ENCODE measurements at regions not wholly inside any gene's neighbourhood (a gene's known extent, or its start where the extent isn't known, plus 50 kb on each side); places are given as distances from the start of the nearest gene placed in this dataset.

DNA sequence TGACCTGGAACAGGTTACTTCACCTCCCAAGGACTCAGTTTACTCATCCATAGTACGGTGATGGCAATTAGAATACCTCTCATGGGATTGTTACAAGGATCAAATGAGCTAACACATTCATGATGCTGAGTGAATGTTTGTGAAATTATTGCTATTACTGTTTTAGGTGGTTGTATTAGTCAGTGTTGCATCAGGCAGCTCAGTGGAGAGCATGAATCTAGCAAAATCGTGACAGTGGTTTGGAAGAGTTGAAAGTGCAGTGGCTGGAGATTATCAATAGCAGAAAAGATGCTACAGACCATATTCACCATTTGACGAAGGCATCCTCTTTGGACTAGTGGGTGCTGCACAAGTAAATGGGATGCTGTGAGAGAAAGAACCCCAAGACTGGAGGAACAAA, 50.4 kb upstream of the CTNNBL1 start:
- in situ Hi-C loops (cut with HindIII; ENCODE audit: low sequenced_read_pairs), result loop anchor here (5.0 kb wide), 1 partner anchor 64 kb away; no protein-coding TSS in a partner anchor

DNA sequence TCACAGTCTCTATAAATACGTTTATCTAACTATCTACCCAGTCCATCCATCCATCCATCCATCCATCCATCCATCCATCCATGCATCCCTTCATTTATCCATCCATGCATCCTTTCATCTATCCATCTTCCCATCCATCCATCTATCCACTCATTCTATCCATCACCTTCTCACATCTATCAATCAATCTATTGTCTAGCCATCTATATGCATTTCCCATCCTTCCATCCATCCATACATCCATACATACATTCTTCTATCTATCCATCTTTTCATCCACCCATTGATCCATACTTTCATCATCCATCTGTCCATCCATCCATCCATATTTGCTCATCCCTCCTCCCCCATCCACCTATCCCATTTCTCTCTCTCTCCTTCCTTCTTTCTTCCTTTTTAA, 51.6 kb upstream of the CTNNBL1 start:
- in situ Hi-C loops (cut with HindIII; ENCODE audit: low sequenced_read_pairs), result loop anchor here (5.0 kb wide), 1 partner anchor 65 kb away; no protein-coding TSS in a partner anchor

DNA sequence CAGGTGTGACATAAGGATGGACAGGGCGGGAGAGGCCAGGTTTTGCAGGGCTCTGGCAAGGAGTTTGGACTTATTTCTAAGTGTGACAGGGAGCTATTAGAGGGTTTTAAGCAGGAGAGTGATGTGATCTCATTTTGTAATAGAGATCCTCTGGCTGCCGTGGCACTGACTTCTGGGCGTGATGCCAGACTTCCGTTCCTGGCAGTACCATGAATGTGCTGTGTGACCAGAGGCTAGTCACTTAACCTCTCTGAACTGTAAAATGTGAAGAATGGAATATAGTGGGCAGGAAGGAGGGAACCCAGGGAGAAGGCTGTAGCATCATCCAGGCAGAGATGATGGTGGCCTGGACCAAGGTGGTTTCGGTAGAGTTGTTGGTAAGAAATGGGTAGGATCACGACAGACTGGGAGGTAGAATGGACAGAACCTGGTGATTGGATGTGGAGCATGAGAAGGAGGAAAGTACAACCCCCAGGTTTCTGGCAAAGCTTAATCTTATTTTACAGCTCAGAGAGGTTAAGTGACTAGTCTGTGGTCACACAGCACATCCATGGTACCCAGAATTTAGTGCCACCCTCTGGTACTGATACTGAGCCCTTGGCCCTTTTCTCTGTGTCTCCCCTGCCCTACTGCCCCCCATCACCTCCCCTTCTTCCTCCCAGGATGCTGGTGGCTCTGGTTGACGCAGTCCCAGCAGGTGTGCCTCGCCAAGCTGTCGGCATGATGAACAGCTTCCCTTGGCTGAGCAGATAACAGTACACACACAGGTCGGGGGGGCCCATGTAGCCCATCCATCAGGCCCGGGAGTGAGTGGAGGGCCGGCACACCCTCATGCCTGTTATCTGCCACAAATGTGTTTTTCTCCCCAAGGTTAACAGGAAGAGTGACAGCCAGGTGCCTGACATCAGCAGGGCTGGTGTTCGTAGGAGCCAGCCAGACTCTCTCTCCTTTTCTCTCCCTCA, 52.9 kb upstream of the CTNNBL1 start:
- in situ Hi-C loops (cut with HindIII; ENCODE audit: low sequenced_read_pairs), result loop anchor here (5.0 kb wide), 1 partner anchor 66 kb away; no protein-coding TSS in a partner anchor

DNA sequence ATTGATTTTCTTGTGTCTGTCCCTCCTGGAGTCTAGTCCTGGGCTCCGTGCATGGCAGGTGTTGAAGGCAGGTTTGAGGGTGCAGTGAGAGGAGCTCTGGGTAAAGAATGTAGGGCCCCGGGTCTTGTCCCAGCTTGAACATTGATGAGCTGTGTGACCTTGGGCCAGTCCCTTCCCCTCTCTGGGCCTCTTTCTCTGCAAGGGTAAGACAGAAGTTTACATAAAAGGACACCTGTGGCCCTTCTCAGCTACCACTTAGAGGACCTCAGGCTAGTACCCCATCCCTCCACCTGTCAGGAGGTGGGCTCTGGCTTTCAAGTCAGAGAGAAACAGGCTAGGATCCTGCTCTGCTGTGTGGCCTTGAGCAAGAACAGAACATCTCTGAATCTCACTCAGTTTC, 55.3 kb upstream of the CTNNBL1 start:
- in situ Hi-C loops (cut with HindIII; ENCODE audit: low sequenced_read_pairs), result no loop called here

DNA sequence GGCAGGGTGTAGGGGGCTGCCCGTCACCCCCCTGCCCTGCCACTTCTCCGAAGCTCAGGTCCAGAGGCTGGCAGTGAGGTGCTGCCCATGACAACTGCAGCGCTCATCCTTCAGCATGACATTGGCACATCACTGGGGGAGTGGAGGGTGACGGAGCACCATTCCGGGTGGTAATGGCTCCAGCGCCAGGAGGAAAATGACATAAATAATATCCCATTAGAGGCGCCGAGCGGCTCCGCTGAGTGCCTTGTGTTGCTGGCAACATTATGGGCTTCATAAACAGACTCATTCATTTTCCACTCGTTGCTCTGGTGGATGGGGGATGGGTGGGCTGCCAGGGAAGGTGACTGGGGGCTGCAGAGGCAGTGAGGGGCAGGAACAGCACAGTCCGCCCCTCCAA, 56.9 kb upstream of the CTNNBL1 start:
- in situ Hi-C loops (cut with HindIII; ENCODE audit: low sequenced_read_pairs), result no loop called here

DNA sequence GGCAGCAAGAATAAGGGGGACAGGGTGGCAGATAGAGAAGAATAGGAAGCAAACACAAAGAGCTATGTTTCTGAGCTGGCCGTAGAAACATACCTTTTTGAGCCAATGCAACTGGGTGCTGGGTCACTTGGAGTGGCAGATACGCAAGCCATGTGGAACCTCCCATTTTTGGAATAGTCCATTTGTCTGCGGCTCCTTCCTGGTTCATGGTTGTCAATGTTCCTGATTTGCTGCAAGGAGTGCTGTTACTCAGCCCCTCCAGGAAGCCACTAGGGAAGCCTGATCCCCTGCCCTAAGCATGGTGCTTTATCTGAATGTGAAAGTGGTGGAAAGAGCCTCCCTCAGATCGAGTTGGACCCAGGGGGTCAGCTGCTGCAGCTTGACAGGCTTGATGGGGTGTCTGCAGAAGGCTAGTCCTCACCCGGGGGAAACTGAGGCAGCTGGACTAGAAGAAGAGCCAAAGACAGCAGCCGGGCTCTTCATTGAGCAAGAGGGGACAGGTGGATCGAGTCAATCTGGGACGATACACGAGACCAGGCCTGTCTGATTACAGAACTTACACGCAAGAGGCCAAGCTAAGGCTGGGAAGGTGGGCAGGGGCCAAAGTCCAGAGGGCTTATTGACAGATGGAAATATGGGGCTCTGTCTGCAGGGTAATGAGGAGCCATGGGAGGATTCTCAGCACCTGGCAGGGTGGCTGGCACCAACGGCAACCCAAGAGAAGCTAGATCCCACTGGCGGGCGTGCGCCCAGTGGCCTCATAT, 57.4 kb upstream of the CTNNBL1 start:
- in situ Hi-C loops (cut with HindIII; ENCODE audit: low sequenced_read_pairs), result no loop called here

DNA sequence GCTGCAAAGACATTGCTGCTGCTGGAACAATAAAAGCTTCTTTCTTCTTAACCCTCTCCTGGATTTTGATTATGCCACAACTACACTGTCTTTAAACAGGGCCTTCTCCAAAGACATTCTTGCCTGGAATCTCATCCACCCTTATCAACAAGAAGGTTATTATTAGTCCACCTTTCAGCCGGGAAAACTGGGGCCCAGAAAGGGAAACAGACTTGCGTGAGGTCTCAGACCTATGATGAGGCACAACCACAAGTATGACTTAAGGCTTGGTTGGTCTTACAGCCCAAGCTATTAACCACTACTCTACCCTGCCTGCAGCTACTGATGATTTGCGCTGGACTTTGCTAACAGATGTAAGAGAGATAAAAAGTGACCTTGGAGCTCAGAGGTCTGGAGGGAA, 62.8 kb upstream of the CTNNBL1 start:
- in situ Hi-C loops (cut with HindIII; ENCODE audit: low sequenced_read_pairs), result loop anchor here (5.0 kb wide), 2 partner anchors 39 to 41 kb away; no protein-coding TSS in a partner anchor

DNA sequence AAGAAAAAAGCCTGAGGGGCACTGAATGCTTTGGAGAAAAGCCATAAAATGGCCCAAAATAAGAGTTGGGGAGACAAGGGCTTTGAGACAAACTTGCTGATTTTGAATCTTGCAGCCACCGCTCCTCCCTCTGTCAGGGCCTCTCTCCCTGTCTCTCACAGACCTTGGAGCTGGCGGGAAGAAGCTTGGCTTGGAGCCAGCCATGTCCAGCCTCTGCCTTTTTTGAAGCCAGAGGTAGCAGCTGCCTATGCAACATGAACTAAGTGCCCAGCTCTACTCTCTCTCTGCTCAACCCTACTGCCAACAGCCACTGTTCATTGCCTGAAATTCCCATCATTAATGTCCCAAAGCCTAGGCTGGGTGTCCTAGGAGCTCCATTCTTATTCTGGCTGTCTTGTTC, 63.7 kb upstream of the CTNNBL1 start:
- in situ Hi-C loops (cut with HindIII; ENCODE audit: low sequenced_read_pairs), result loop anchor here (5.0 kb wide), 2 partner anchors 38 to 42 kb away; no protein-coding TSS in a partner anchor

DNA sequence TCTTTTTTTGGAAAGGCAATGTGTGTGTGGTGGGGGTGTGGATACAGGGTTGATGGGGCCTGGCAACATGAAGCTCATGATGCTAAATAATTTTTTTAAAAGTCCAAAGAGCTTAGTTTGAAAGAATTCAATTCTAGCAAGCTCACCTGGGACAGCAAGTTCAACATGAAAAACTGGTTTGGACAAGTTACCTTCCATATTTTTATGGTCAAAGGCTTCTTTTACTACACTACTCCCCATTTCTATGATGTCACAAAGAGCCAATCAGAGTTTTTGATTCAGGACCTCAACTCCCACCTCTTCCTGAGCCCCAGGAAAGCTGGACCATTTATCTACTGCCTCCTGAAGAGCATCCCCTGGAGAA, 66.1 kb upstream of the CTNNBL1 start:
- in situ Hi-C loops (cut with HindIII; ENCODE audit: low sequenced_read_pairs), result no loop called here

DNA sequence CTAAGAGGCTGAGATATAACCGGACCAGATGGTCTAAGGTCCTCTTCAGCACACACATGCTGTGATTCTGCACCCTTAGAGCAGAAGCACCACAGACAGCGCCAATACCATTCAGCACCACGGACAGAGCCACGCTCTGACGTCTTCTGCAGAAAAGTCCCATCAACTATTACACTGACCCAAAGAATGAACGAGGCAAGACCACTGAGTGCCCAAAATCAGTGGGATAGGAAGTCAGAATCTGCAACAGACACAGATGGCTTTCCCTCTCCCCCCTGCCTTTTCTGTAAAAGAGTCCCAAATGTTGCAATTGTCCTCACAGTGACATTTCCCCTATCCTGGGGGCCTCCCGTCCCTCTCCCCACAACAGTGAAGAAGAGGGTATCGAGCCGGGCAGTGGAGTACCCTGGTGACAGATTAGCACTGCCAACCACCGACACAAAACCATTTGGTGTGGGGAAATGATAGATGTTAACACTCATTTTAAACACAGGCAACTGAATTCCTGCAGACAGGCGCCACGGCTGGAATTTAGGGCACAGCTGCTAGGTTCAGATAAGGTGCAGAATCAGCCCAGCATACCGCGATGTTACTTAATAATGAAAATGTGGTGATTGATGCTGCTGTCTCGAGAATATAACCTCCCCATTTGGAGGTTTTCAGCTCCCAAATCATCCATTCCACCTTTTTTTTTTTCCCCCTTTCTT, 66.6 kb upstream of the CTNNBL1 start:
- in situ Hi-C loops (cut with HindIII; ENCODE audit: low sequenced_read_pairs), result no loop called here

DNA sequence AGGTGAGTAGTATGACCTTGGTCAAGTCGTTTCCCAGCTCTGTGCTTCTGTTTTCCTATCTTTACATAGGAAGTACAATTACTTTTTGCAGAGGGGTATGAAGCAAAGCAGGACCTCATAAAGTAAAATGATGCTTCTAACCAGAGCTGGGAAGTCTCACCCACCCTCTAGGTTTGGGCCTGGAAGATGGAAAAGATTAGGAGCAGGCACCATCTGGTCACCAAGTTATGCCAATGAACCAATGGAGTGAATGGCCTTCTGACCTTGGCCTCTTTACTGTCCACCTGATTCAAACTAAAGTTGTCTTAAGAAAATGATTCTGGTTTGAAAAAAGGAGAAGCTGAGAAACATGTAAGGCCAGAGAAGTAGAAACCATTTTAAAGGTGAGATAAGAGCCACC, 68.9 kb upstream of the CTNNBL1 start:
- in situ Hi-C loops (cut with HindIII; ENCODE audit: low sequenced_read_pairs), result no loop called here

DNA sequence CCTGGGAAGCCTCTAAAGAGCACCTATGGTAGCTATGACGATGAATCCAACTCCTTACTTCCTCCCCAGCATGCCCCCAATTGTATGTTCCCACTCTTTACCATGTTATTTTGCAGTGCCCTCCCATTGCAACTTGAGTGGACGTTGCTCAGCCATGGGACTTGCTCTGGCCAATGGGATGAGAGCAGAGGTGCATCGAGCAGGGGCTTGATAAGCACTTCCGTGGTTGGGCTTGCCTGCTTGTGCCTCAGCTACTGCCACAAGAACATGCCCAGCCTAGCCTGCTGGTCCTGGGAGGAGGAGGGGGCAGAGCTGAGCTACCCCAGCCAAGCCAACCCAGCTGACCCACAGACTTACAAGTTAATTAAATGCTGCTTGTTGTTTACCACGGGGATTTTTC, 71.1 kb upstream of the CTNNBL1 start:
- in situ Hi-C loops (cut with HindIII; ENCODE audit: low sequenced_read_pairs), result no loop called here

DNA sequence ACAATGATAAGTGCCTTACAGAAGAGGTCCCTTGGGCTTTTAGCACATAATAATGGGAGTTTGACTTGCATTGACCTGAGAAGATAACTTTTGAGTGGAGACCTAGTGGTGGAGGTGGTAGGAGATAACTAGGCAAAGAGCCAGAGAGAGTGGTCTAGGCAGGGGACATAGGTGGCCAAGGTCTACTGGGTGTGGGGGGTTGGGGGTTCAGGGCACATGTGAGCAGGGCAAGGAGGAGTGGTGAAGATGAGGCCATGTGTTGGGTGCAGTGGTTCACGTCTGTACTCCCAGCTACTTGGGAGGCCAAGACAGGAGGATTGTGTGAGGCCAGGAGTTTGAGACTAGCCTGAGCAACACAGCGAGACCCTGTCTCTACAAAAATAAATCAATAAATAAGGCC, 74.3 kb upstream of the CTNNBL1 start:
- in situ Hi-C loops (cut with HindIII; ENCODE audit: low sequenced_read_pairs), result no loop called here

DNA sequence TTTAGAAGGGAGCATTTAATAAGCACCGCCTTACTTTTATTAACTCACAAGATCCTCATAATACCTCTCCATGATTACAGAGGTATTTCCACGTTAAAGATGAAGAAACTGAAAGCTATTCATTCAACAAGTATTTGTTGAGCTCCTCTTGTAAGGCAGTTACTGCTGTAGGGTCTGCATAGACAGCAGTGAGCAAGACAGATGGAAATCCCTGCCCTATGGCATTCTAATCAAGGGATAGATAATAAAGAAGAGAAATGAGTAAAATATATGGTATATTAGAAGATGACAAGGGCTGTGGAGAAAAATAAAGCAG, 77.8 kb upstream of the CTNNBL1 start:
- in situ Hi-C loops (cut with HindIII; ENCODE audit: low sequenced_read_pairs), result no loop called here

DNA sequence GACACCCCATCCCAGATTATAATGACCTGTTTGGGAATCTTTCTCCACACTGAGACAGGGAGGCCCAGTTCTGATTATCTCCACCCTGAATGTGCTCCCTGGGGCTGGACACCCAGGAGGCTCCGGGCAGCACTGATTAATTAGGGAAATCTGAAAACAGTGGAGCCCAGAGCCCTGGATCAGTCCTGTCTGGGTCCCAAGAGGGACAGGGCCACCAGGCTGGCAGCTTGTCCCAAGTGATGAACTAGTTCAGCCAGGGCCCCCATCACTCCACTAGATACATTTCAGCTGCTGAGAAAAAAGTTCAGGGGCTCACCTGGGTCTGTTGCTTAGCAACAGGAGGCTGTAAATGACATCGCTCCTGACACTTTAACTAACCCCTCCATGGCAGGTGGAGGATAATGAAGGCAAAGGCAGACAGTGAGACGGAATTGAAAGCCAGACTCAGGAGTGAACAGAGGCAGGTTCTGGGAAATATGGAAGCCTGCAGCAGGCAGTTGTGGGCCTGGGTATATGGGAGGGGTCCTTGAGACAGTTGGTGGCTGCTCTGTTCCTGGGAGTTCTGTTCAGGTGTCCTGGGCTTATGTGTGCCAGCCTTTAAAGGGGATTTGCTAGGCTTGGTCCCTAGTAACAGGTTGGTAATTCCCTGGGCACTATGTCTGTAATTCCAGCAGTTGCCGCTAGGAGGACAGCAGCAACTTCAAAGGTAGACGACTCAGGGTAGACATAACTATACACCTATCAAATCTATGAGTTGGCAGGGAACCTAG, 78.3 kb upstream of the CTNNBL1 start:
- in situ Hi-C loops (cut with HindIII; ENCODE audit: low sequenced_read_pairs), result no loop called here

DNA sequence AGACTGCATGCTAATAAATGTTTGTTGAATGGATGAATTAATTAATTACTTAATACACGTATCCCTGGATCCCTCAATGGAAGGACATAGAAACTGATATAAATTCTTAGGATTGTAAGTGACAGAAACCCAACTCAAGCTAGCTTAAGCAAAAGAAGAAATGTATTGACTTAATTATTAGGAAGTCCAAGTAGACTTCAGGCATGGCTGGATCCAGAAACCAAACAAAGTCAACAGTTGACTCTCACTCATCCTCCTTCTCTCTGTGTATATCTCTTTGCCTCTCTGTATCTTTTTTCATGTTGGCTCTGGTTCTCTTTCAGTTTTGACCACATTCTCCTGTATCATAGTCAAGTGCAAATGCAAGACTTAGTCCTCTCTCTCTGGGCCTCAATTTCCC, 82.0 kb upstream of the CTNNBL1 start:
- in situ Hi-C loops (cut with HindIII; ENCODE audit: low sequenced_read_pairs), result no loop called here

DNA sequence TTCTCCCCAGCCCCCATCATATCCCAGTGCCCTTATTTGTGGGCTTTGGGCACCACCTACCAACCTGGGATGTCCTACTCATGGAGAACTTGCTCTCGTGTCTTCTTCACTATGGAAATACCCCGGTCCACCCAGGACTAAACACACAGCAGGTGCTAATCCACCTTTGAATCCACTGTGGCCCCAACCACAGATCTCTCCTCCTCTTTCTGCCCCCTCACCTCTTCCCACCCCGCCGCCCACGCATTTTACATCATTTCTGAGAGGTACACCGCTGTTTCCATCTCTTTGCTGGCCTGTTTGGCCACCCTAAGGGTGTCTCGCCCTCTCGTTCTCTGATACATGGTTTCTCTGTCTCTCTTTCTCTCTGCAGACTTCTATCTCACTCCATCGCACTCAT, 82.5 kb upstream of the CTNNBL1 start:
- in situ Hi-C loops (cut with HindIII; ENCODE audit: low sequenced_read_pairs), result no loop called here

DNA sequence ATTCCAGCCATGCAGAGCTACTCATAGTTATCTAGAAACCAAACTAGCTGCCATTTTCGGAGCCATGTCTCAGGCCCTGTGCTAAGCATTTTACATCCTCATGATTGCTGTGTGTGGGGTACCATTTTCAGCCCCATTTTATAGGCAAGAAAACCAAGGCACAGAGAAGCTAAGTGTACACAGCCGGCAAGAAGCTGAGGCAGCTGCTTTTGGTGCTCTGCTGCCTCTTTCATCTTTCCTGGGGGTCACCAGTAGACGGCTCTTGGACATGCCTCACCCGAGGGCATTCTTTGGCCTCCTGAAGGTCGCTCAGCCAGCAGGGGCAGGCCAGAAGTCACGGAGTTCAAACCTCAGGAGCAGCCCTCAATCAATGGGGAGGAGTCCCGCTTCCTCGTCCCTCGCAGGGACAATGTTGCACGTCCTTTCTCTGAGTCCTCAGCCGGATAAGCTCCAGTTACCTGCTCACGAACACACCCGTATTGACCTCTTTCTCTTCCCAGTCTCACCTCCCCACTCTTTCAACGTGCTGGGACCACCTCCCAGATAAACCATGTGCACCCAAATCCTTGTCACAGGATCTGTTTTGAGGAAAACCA, 82.6 kb upstream of the BLCAP start:
- in situ Hi-C loops (cut with HindIII; ENCODE audit: low sequenced_read_pairs), result no loop called here

DNA sequence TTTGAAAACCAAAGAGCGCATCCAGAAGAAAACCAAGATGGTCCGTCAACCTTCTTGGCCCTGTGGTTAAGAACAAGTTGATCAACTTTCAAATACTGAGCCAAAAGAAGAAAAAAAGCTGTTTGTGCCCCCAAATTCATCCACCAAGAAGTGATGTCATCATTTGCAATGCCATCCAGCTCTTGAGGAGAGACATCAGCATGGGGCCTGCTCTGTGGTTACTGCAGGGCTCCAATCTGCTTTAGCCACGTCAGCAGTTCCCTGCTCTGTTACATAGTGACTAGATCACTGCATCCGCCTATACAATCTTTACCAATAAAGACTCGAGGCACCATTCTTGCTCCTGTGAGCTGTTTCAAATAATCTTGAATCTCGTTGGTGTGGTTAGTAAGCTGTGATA, 75.0 kb upstream of the BLCAP start:
- in situ Hi-C loops (cut with HindIII; ENCODE audit: low sequenced_read_pairs), result no loop called here

DNA sequence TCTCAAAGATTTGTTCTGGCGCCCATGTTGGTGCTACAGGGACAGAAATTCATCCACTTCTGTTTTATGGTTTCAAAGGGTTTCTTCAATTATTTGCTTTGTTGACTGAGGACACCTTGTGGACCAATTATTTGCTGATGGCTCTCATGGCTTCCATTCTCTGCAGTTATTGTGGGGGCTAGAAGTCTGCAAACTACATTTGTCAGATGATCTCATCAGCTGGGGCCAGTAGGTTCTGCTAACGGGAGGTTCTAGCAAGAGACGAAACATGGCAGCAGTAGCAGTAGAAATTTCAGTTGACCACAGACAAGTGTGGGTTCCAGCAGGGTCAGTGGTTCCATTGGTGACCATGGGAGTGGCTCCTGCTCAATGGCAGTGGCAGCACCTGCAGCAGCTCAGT, 72.8 kb upstream of the BLCAP start:
- in situ Hi-C loops (cut with HindIII; ENCODE audit: low sequenced_read_pairs), result no loop called here

Measured in DLD1 (cell line).